ENCODE measurements at regions not wholly inside any gene's neighbourhood (a gene's known extent, or its start where the extent isn't known, plus 50 kb on each side); places are given as distances from the start of the nearest gene placed in this dataset.

DNA sequence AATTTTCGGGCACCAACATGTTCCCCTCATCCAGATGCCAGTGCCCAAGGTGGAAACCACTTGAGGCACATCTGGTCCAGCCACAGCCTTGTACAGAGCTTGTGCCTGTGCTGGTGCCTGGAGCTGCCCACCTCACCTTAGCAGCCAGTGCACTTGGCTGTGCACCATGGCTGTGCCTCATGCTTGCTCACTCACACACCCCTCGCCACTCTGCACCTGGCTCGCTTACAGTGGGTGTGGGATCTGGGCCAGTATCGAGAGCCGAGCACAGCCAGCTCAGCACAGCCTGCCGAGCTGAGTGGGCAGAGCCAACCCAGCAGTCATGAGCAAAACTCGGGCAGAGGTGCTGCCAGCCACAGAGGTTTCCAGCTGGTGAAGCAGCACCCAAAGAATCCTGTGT lies 139.9 kb upstream of the NUPR2 start:
- TF ChIP-seq RFX5 (IDR thresholded peaks at IDR 0.05; ENCODE audit: low read length) (no peak), CTCF (IDR thresholded peaks at IDR 0.05) (no peak), FOXM1 (IDR thresholded peaks at IDR 0.05; ENCODE audit: low read depth) (no peak), CHD2 (IDR thresholded peaks at IDR 0.05; ENCODE audit: low read length, partially characterized antibody) (no peak), TCF12 (IDR thresholded peaks at IDR 0.05) (no peak)

Measured in SK-N-SH (cell line).